OCI-M2 (cell line): ENCODE measurements at regions not wholly inside any gene's neighbourhood (a gene's known extent, or its start where the extent isn't known, plus 50 kb on each side); places are given as distances from the start of the nearest gene placed in this dataset.

Source experiments
- DNase-seq: peaks from one replicate; lab custom pipeline; 2025; ENCODE audit not compliant: unreplicated experiment; lab: John Stamatoyannopoulos, UW

- DNase-seq, result no peak
Measured at GRCh38 chr1:23615852-23616251, 56.6 kb upstream of the ID3 start.

- no peak for DNase-seq
Measured at GRCh38 chr1:23615423-23615822, 56.1 kb upstream of the ID3 start.

- no peak for DNase-seq
Measured at GRCh38 chr1:23614032-23614660, 54.8 kb upstream of the ID3 start.

GRCh38 chr1:23613191-23614031 is 54.1 kb upstream of the ID3 start:
- DNase-seq, result no peak

GRCh38 chr1:23611601-23612327 is 52.5 kb upstream of the ID3 start:
- no peak for DNase-seq

- DNase-seq, result no peak
Measured at GRCh38 chr1:23610677-23611076, 51.4 kb upstream of the ID3 start.

GRCh38 chr1:23609971-23610370 is 50.7 kb upstream of the ID3 start:
- no peak for DNase-seq
